Astrocyte of the spinal cord (primary cell): ENCODE measurements at regions not wholly inside any gene's neighbourhood (a gene's known extent, or its start where the extent isn't known, plus 50 kb on each side); places are given as distances from the start of the nearest gene placed in this dataset.

Experiments used
- DNase-seq: peaks from one replicate; pipeline ENCODE4 v3.0.0; 2011; ENCODE audit warnings: low read depth, low spot score
- H3K4me3 ChIP-seq: 2 replicates; pipeline ENCODE4 v1.5.1; 2011; ENCODE audit warnings: low read depth, mild to moderate bottlenecking, low read length, moderate library complexity
- CTCF ChIP-seq: IDR thresholded peaks from 2 replicates; pipeline ENCODE4 v1.5.1; 2012; ENCODE audit warnings: low read depth, mild to moderate bottlenecking, low read length, inconsistent platforms
- in situ Hi-C: cut with HindIII; loops from 2 replicates; pipeline ENCODE4 v1.10.0; 2017; ENCODE audit warnings: low sequenced_read_pairs

GRCh38 chr10:116006508-116006907, 266.5 kb downstream of the GFRA1 start:
- no peak for TF ChIP-seq CTCF
- in situ Hi-C loops, result no loop called here
- H3K4me3 ChIP-seq, result no peak overlapping the region
- DNase-seq, result no peak

GRCh38 chr10:116005301-116005700, 267.7 kb downstream of the GFRA1 start:
- DNase-seq, result no peak
- H3K4me3 ChIP-seq, result no peak overlapping the region
- in situ Hi-C loops, result no loop called here
- TF ChIP-seq CTCF, result no peak

GRCh38 chr10:116002735-116003134, 270.3 kb downstream of the GFRA1 start:
- no peak for TF ChIP-seq CTCF
- DNase-seq, result no peak
- H3K4me3 ChIP-seq, result no peak overlapping the region
- in situ Hi-C loops, result no loop called here

- in situ Hi-C loops, result no loop called here
- no peak for TF ChIP-seq CTCF
- no peak overlapping the region for H3K4me3 ChIP-seq
- DNase-seq, result no peak
These were observed 271.0 kb downstream of the GFRA1 start for GRCh38 chr10:116001976-116002375.

- TF ChIP-seq CTCF, result no peak
- no peak overlapping the region for H3K4me3 ChIP-seq
- in situ Hi-C loops, result no loop called here
- DNase-seq, result peak; percentile 3
These were observed 271.6 kb downstream of the GFRA1 start for GRCh38 chr10:116001262-116001857.

- no peak overlapping the region for H3K4me3 ChIP-seq
- in situ Hi-C loops, result no loop called here
- DNase-seq, result no peak
- no peak for TF ChIP-seq CTCF
These were observed 272.7 kb downstream of the GFRA1 start for GRCh38 chr10:116000151-116000842.
